ENCODE measurements at regions not wholly inside any gene's neighbourhood (a gene's known extent, or its start where the extent isn't known, plus 50 kb on each side); places are given as distances from the start of the nearest gene placed in this dataset.

- H3K9ac ChIP-seq (ENCODE audit: insufficient read depth, low read length) = no peak overlapping the region
- TF ChIP-seq EZH2 (IDR thresholded peaks at IDR 0.05; ENCODE audit: low read length, missing control alignments) (no peak), CTCF (conservative IDR thresholded peaks at IDR 0.05 in 1 of 2, IDR thresholded peaks at IDR 0.05 in 1 of 2; ENCODE audit: low read depth in 1 of 2, low read length in 2 of 2) (no peak)
- no peaks in the 10 kb centered on the region for H4K20me1 ChIP-seq (ENCODE audit: control insufficient read depth, extremely low read depth, insufficient read depth, low read length)
- no peak overlapping the region for H3K4me2 ChIP-seq (ENCODE audit: extremely low read depth, insufficient read depth, low read length)
- H3K79me2 ChIP-seq (ENCODE audit: control insufficient read depth, insufficient read depth, low read length) = no peaks in the 10 kb centered on the region
- H3K9me3 ChIP-seq (ENCODE audit: control insufficient read depth, insufficient read depth, low read depth, low read length) = no peaks in the 10 kb centered on the region
- no peaks in the 10 kb centered on the region for H3K36me3 ChIP-seq (ENCODE audit: control insufficient read depth, insufficient read depth, low read length)
- no peaks in the 10 kb centered on the region for H3K27me3 ChIP-seq (ENCODE audit: control insufficient read depth, insufficient read depth, low read length)
- no peak overlapping the region for H2AFZ ChIP-seq (ENCODE audit: low read length)
- no peak overlapping the region for H3K4me3 ChIP-seq (replicated peaks in 1 of 4; ENCODE audit: control extremely low read depth in 1 of 4, insufficient read depth in 1 of 4, low read depth in 3 of 4, low read length in 4 of 4)
- no peak for DNase-seq (ENCODE audit: low read depth in 2 of 2)
- H3K27ac ChIP-seq (ENCODE audit: insufficient read depth, low read length) = no peak overlapping the region
- no peaks in the 10 kb centered on the region for H3K4me1 ChIP-seq (ENCODE audit: control insufficient read depth, extremely low read depth, insufficient read depth, low read length)
Observed at GRCh38 chr18:60319129-60319528, 53.4 kb downstream of the MC4R start.

DNA sequence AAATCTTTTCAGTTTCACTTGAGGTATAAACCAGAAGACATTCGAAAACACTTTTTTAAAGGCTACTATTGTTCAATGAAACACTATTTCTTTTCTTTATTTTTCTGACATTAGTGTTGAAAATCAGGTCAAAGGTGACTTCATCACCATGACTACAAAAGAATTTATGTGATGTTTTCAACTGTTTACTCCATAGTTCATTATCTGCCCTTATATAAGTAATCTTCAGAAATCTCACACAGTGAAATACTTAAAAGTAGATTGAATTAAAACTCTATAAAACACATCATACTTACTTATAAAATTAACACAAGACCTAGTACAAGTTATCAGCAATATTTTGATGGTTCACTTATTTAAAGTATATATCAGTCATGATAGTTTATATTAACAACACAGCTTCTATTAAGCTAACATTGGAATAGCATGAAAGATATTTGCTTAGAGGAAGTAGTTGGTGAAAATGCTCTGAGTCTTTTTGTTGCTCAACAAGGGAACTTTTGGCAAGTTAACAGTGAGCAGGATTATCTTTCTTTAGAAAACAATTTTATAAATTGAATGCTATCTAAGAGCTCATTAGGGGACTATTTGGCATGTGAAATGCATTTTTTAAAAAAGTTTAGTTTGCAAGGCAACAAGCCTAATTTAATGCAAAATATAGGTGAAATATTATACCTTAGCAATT is 60.8 kb downstream of the MC4R start:
- no peak overlapping the region for H3K4me2 ChIP-seq (ENCODE audit: extremely low read depth, insufficient read depth, low read length)
- TF ChIP-seq CTCF (conservative IDR thresholded peaks at IDR 0.05 in 1 of 2, IDR thresholded peaks at IDR 0.05 in 1 of 2; ENCODE audit: low read depth in 1 of 2, low read length in 2 of 2) (no peak), EZH2 (IDR thresholded peaks at IDR 0.05; ENCODE audit: low read length, missing control alignments) (no peak)
- no peaks in the 10 kb centered on the region for H3K9me3 ChIP-seq (ENCODE audit: control insufficient read depth, insufficient read depth, low read depth, low read length)
- no peaks in the 10 kb centered on the region for H3K79me2 ChIP-seq (ENCODE audit: control insufficient read depth, insufficient read depth, low read length)
- no peak overlapping the region for H3K4me3 ChIP-seq (replicated peaks in 1 of 4; ENCODE audit: control extremely low read depth in 1 of 4, insufficient read depth in 1 of 4, low read depth in 3 of 4, low read length in 4 of 4)
- no peaks in the 10 kb centered on the region for H4K20me1 ChIP-seq (ENCODE audit: control insufficient read depth, extremely low read depth, insufficient read depth, low read length)
- H2AFZ ChIP-seq (ENCODE audit: low read length) = no peak overlapping the region
- H3K36me3 ChIP-seq (ENCODE audit: control insufficient read depth, insufficient read depth, low read length) = no peaks in the 10 kb centered on the region
- no peaks in the 10 kb centered on the region for H3K27me3 ChIP-seq (ENCODE audit: control insufficient read depth, insufficient read depth, low read length)
- no peaks in the 10 kb centered on the region for H3K4me1 ChIP-seq (ENCODE audit: control insufficient read depth, extremely low read depth, insufficient read depth, low read length)
- H3K9ac ChIP-seq (ENCODE audit: insufficient read depth, low read length) = no peak overlapping the region
- no peak for DNase-seq (ENCODE audit: low read depth in 2 of 2)
- H3K27ac ChIP-seq (ENCODE audit: insufficient read depth, low read length) = no peak overlapping the region

DNA sequence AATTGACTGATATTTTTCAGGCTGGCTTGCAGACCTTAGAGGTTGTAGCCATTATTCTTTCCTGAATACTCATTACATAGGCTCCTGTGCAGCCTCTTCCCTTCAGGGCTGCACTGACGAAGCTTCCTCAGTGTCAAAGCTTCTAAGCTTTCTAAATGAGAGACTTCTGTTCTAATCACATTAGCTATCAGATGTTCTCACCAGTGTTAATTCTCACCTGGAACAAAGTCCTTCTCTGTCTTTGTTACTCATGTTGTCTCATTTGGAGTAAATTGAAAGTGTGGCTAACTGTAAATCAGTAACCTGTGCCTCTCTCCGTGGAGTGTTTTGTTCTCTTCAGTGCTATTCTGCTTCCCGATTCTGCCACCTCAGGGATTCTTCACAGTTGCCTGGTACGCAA is 76.9 kb downstream of the MC4R start:
- Histone ChIP-seq H3K36me3 (ENCODE audit: control insufficient read depth, insufficient read depth, low read length) (no peaks in the 10 kb centered on the region), H3K4me3 (replicated peaks in 1 of 4; ENCODE audit: control extremely low read depth in 1 of 4, insufficient read depth in 1 of 4, low read depth in 3 of 4, low read length in 4 of 4) (no peak overlapping the region), H4K20me1 (ENCODE audit: control insufficient read depth, extremely low read depth, insufficient read depth, low read length) (no peaks in the 10 kb centered on the region), H3K4me1 (ENCODE audit: control insufficient read depth, extremely low read depth, insufficient read depth, low read length) (no peaks in the 10 kb centered on the region), H2AFZ (ENCODE audit: low read length) (no peak overlapping the region), H3K4me2 (ENCODE audit: extremely low read depth, insufficient read depth, low read length) (no peak overlapping the region), H3K9me3 (ENCODE audit: control insufficient read depth, insufficient read depth, low read depth, low read length) (no peaks in the 10 kb centered on the region), H3K27ac (ENCODE audit: insufficient read depth, low read length) (no peak overlapping the region), H3K79me2 (ENCODE audit: control insufficient read depth, insufficient read depth, low read length) (no peaks in the 10 kb centered on the region), H3K9ac (ENCODE audit: insufficient read depth, low read length) (no peak overlapping the region), H3K27me3 (ENCODE audit: control insufficient read depth, insufficient read depth, low read length) (no peaks in the 10 kb centered on the region)
- no peak for DNase-seq (ENCODE audit: low read depth in 2 of 2)
- TF ChIP-seq EZH2 (IDR thresholded peaks at IDR 0.05; ENCODE audit: low read length, missing control alignments) = no peak
- no peak for TF ChIP-seq CTCF (conservative IDR thresholded peaks at IDR 0.05 in 1 of 2, IDR thresholded peaks at IDR 0.05 in 1 of 2; ENCODE audit: low read depth in 1 of 2, low read length in 2 of 2)
